A549 (cell line): ENCODE measurements at regions not wholly inside any gene's neighbourhood (a gene's known extent, or its start where the extent isn't known, plus 50 kb on each side); places are given as distances from the start of the nearest gene placed in this dataset.

Experiments
- ATAC-seq, 2 experiments: fragments of 200-7000 bp in 1 of 2; fragments of >200 bp in 1 of 2; cut with Nextera tagmentation in 1 of 2; cut with Tn5 transposase in 1 of 2; 3 replicates each; pipeline versions ENCODE4 v1.8.0 to v1.9.1; 2018 to 2020; ENCODE audit warnings: mild to moderate bottlenecking in 1 of 2, moderate library complexity in 1 of 2
- CTCF ChIA-PET: fragments of 300-600 bp; sonication (Branson Sonifier 250); formaldehyde crosslinking; extraction: SDS; loops from one replicate; lab custom pipeline; 2021; ENCODE audit warnings: antibody characterized with exemption, inconsistent platforms; lab: Yijun Ruan, JAX
- POLR2A ChIA-PET: fragments of 350-600 bp; formaldehyde crosslinking; extraction: SDS; loops from one replicate; lab custom pipeline; 2021; ENCODE audit warnings: antibody characterized with exemption, inconsistent platforms; lab: Yijun Ruan, JAX
- DNase-seq, 2 experiments: peaks; one replicate each; pipeline versions ENCODE4 v3.0.0 to v3.0.0-alpha.2; 2011 to 2016; ENCODE audit warnings: low read depth in 1 of 2, low spot score in 1 of 2
- FAIRE-seq: peaks from 2 replicates; lab custom pipeline; 2011; peaks lifted over from hg19 to GRCh38; lab: Jason Lieb, UNC
- H3K27ac ChIP-seq, 2 experiments: fragments of >200 bp; sonication (Bioruptor Twin); formaldehyde crosslinking; 3 replicates each; pipeline ENCODE4 v1.5.1; 2016 to 2017
- H3K4me1 ChIP-seq: fragments of >200 bp; sonication (Bioruptor Twin); formaldehyde crosslinking; 3 replicates; pipeline ENCODE4 v1.6.1; 2016
- H3K4me2 ChIP-seq: fragments of >200 bp; sonication (Bioruptor Twin); formaldehyde crosslinking; 3 replicates; pipeline ENCODE4 v1.6.1; 2016
- H3K4me3 ChIP-seq: fragments of >200 bp; sonication (Bioruptor Twin); formaldehyde crosslinking; 3 replicates; pipeline ENCODE4 v1.5.1; 2016
- H3K9me3 ChIP-seq: fragments of >200 bp; sonication (Bioruptor Twin); formaldehyde crosslinking; 3 replicates; pipeline ENCODE4 v1.6.1; 2016
- ATOH8 ChIP-seq: fragments of 250-450 bp; sonication (Bioruptor Pico); IDR thresholded peaks from 2 replicates; pipeline ENCODE4 v1.5.0; 2020; ENCODE audit warnings: low read depth, mild to moderate bottlenecking, moderate library complexity
- CHD2 ChIP-seq: fragments of 150-350 bp; IDR thresholded peaks from 2 replicates; pipeline ENCODE4 v1.6.1; 2014; ENCODE audit warnings: low read length; ENCODE audit not compliant: partially characterized antibody
- E2F6 ChIP-seq: IDR thresholded peaks from 2 replicates; pipeline ENCODE4 v1.6.1; 2012; ENCODE audit warnings: low read depth, borderline replicate concordance
- EHMT2 ChIP-seq: fragments of 200-600 bp; sonication (generic); IDR thresholded peaks from 2 replicates; pipeline ENCODE4 v1.6.1; 2016; ENCODE audit warnings: antibody characterized with exemption, low read depth, mild to moderate bottlenecking, moderate library complexity
- FOSL2 ChIP-seq, 2 experiments: fragments of 450-650 bp in 1 of 2; fragments of >200 bp in 1 of 2; sonication (Bioruptor Twin) in 1 of 2; formaldehyde crosslinking; IDR thresholded peaks; 2 replicates each; pipeline versions ENCODE4 v1.5.0 to v1.6.1; 2016 to 2020; ENCODE audit warnings: mild to moderate bottlenecking in 1 of 2, moderate library complexity in 1 of 2
- GATA3 ChIP-seq: IDR thresholded peaks from 2 replicates; pipeline ENCODE4 v1.6.1; 2012; ENCODE audit warnings: borderline replicate concordance
- HDAC2 ChIP-seq: fragments of 200-600 bp; sonication (generic); IDR thresholded peaks from 2 replicates; pipeline ENCODE4 v1.6.1; 2016
- HES2 ChIP-seq: fragments of >200 bp; sonication (Bioruptor Twin); formaldehyde crosslinking; IDR thresholded peaks from 2 replicates; pipeline ENCODE4 v1.6.1; 2016
- HEYL ChIP-seq: fragments of 250-450 bp; sonication (Bioruptor Pico); IDR thresholded peaks from 2 replicates; pipeline ENCODE4 v1.8.0; 2021; ENCODE audit warnings: mild to moderate bottlenecking, moderate library complexity
- HMGXB4 ChIP-seq: fragments of 250-450 bp; sonication (Bioruptor Pico); IDR thresholded peaks from 2 replicates; pipeline ENCODE4 v1.5.0; 2021; ENCODE audit warnings: mild to moderate bottlenecking, moderate library complexity, borderline replicate concordance
- KDM5A ChIP-seq: fragments of 200-600 bp; sonication (generic); IDR thresholded peaks from 2 replicates; pipeline ENCODE4 v1.6.1; 2016; ENCODE audit warnings: antibody characterized with exemption, mild to moderate bottlenecking
- MAFK ChIP-seq: fragments of 450-650 bp; IDR thresholded peaks from 2 replicates; pipeline ENCODE4 v1.6.1; 2014; ENCODE audit not compliant: partially characterized antibody
- MAX ChIP-seq: IDR thresholded peaks from 2 replicates; pipeline ENCODE4 v1.6.1; 2012
- MAZ ChIP-seq: fragments of 150-350 bp; IDR thresholded peaks from 2 replicates; pipeline ENCODE4 v1.6.1; 2014; ENCODE audit warnings: antibody characterized with exemption, low read depth, low read length, borderline replicate concordance
- MYC ChIP-seq: IDR thresholded peaks from 2 replicates; pipeline ENCODE4 v1.6.1; 2012; ENCODE audit warnings: mild to moderate bottlenecking, inconsistent platforms, low read length, improper control_type of control experiment, borderline replicate concordance
- NR3C1 ChIP-seq: fragments of >200 bp; sonication (Bioruptor Twin); formaldehyde crosslinking; IDR thresholded peaks from 3 replicates; pipeline ENCODE4 v1.6.1; 2017
- PBX3 ChIP-seq: IDR thresholded peaks from 2 replicates; pipeline ENCODE4 v1.6.1; 2012
- POLR2AphosphoS2 ChIP-seq: conservative IDR thresholded peaks from 2 replicates; pipeline ENCODE4 v1.6.1; 2012; ENCODE audit warnings: low read length, improper control_type of control experiment, inconsistent platforms
- RAD21 ChIP-seq, 2 experiments: fragments of >200 bp in 1 of 2; sonication (Bioruptor Twin) in 1 of 2; formaldehyde crosslinking in 1 of 2; IDR thresholded peaks in 1 of 2; conservative IDR thresholded peaks in 1 of 2; 2 replicates in 1 of 2; 3 replicates in 1 of 2; pipeline ENCODE4 v1.6.1; 2012 to 2018; ENCODE audit warnings: inconsistent platforms in 1 of 2
- REST ChIP-seq: fragments of 200-600 bp; sonication (generic); IDR thresholded peaks from 2 replicates; pipeline ENCODE4 v1.6.1; 2016; ENCODE audit warnings: antibody characterized with exemption, mild to moderate bottlenecking, moderate library complexity
- RNF2 ChIP-seq: fragments of 200-600 bp; sonication (generic); IDR thresholded peaks from 2 replicates; pipeline ENCODE4 v1.6.1; 2016; ENCODE audit warnings: low read depth, mild to moderate bottlenecking, antibody characterized with exemption, moderate library complexity, borderline replicate concordance
- SREBF2 ChIP-seq: fragments of 450-650 bp; IDR thresholded peaks from 2 replicates; pipeline ENCODE4 v1.6.1; 2014; ENCODE audit warnings: mild to moderate bottlenecking, moderate library complexity
- USF2 ChIP-seq: fragments of 450-650 bp; IDR thresholded peaks from 2 replicates; pipeline ENCODE4 v1.6.1; 2014; ENCODE audit warnings: antibody characterized with exemption
- WGBS: methylation state at CpG from one replicate; pipeline ENCODE4 v1.1.6; 2017; ENCODE audit errors: missing lambda C conversion rate; 5-methylcytosine and 5-hydroxymethylcytosine counted together

GRCh38 chr3:106745344-106746168, 631.7 kb upstream of the CCDC54 start:
- no peaks in the 10 kb centered on the region for H3K4me1 ChIP-seq
- TF ChIP-seq HMGXB4 (CRISPR knock-in tag) = no peak
- no peak for TF ChIP-seq SREBF2
- TF ChIP-seq HES2 = no peak
- no peak for TF ChIP-seq E2F6
- no peak for TF ChIP-seq MYC
- no peak for TF ChIP-seq MAX
- no peak for TF ChIP-seq GATA3
- TF ChIP-seq RAD21 (conservative IDR thresholded peaks at IDR 0.05 in 1 of 2, IDR thresholded peaks at IDR 0.05 in 1 of 2) = no peak
- no peak for TF ChIP-seq MAZ
- TF ChIP-seq PBX3 = no peak
- TF ChIP-seq HDAC2 = no peak
- TF ChIP-seq EHMT2 = no peak
- TF ChIP-seq REST = no peak
- TF ChIP-seq, all 56 proteins: peak for 0
- FAIRE-seq (no peak), DNase-seq (no peak), ATAC-seq (no peak)
- Histone ChIP-seq H3K9me3 (no peaks in the 10 kb centered on the region), H3K4me3 (no peak overlapping the region), H3K4me2 (no peak overlapping the region), H3K27ac (no peak overlapping the region)
- WGBS = 41% methylated on average over 7 of the region's 7 CpGs
- ChIA-PET POLR2A (no interaction called here), CTCF (no interaction called here)

- CTCF ChIA-PET = no interaction called here
- H3K4me3 ChIP-seq = no peak overlapping the region
- H3K9me3 ChIP-seq = no peaks in the 10 kb centered on the region
- H3K4me2 ChIP-seq = no peak overlapping the region
- no peak for FAIRE-seq
- POLR2A ChIA-PET = no interaction called here
- no peak for DNase-seq
- no peak for ATAC-seq
- no peaks in the 10 kb centered on the region for H3K4me1 ChIP-seq
- no peak overlapping the region for H3K27ac ChIP-seq
- no peak for TF ChIP-seq RAD21 (conservative IDR thresholded peaks at IDR 0.05 in 1 of 2, IDR thresholded peaks at IDR 0.05 in 1 of 2)
- TF ChIP-seq HEYL (CRISPR knock-in tag) = no peak
- no peak for TF ChIP-seq KDM5A
- TF ChIP-seq MAFK = no peak
- no peak for TF ChIP-seq NR3C1
- no peak for TF ChIP-seq HMGXB4 (CRISPR knock-in tag)
- no peak for TF ChIP-seq FOSL2 (IDR thresholded peaks at IDR 0.05)
- no peak for TF ChIP-seq FOSL2 (CRISPR knock-in tag; IDR thresholded peaks at IDR 0.05)
- no peak for TF ChIP-seq CHD2
- TF ChIP-seq POLR2AphosphoS2 = no peak
- no peak for TF ChIP-seq HES2
- no peak for TF ChIP-seq RNF2
- TF ChIP-seq ATOH8 (CRISPR knock-in tag) = no peak
- TF ChIP-seq USF2 = no peak
Observed at GRCh38 chr3:106746286-106746685, 631.0 kb upstream of the CCDC54 start.
